Uterus (tissue), 2 donors: ENCODE measurements at regions not wholly inside any gene's neighbourhood (a gene's known extent, or its start where the extent isn't known, plus 50 kb on each side); places are given as distances from the start of the nearest gene placed in this dataset.

Experiments used
- POLR2A ChIP-seq, 2 donors: fragments of 450-650 bp; IDR thresholded peaks; one replicate each; pipeline ENCODE4 v1.6.1; 2016; ENCODE audit warnings: antibody characterized with exemption in 2 of 2, mild to moderate bottlenecking in 1 of 2, moderate library complexity in 1 of 2
- TF ChIP-seq, protein P1 (sequence below), 4 experiments: fragments of 200-600 bp in 2 of 4; fragments of 450-650 bp in 2 of 4; sonication (generic) in 2 of 4; IDR thresholded peaks; one replicate each; pipeline ENCODE4 v1.5.1; 2016 to 2019; ENCODE audit warnings: antibody characterized with exemption in 4 of 4, mild to moderate bottlenecking in 2 of 4, moderate library complexity in 1 of 4

DNA sequence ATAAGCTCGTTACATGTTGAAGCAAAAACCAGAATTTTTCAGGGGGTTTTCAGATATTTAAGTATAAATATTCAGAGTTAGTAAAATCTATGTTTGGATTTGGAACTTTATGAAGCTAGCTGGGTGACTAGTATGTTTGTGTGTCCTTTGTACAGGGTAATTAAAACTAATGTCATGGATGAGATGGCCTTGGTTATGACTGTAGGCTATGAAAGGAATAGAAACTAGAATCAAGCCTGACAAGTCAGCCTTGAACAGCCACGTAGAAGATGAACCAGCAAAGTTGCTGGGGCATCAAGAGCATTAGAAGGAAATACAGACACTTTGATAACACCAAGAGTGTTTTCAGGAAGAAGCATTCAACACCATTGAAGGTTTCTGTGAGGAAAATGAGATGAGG lies 825.1 kb upstream of the CNTNAP5 start:
- TF ChIP-seq, protein P1, sequence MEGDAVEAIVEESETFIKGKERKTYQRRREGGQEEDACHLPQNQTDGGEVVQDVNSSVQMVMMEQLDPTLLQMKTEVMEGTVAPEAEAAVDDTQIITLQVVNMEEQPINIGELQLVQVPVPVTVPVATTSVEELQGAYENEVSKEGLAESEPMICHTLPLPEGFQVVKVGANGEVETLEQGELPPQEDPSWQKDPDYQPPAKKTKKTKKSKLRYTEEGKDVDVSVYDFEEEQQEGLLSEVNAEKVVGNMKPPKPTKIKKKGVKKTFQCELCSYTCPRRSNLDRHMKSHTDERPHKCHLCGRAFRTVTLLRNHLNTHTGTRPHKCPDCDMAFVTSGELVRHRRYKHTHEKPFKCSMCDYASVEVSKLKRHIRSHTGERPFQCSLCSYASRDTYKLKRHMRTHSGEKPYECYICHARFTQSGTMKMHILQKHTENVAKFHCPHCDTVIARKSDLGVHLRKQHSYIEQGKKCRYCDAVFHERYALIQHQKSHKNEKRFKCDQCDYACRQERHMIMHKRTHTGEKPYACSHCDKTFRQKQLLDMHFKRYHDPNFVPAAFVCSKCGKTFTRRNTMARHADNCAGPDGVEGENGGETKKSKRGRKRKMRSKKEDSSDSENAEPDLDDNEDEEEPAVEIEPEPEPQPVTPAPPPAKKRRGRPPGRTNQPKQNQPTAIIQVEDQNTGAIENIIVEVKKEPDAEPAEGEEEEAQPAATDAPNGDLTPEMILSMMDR (IDR thresholded peaks at IDR 0.05): no peak
- TF ChIP-seq POLR2A (IDR thresholded peaks at IDR 0.05): no peak
